Neutrophil (primary cell): ENCODE measurements at regions not wholly inside any gene's neighbourhood (a gene's known extent, or its start where the extent isn't known, plus 50 kb on each side); places are given as distances from the start of the nearest gene placed in this dataset.
"Not testable (repeated sequence)": the region's sequence is repeated elsewhere in the genome, so short reads cannot be mapped to it uniquely, and the experiment has no call there.

ENCODE experiments used
- H3K27ac ChIP-seq: fragments of 200-600 bp; sonication (generic); 2 replicates; pipeline ENCODE4 v1.5.1; 2016; ENCODE audit warnings: mild to moderate bottlenecking, moderate library complexity
- H3K27me3 ChIP-seq: fragments of 200-600 bp; sonication (generic); 2 replicates; pipeline ENCODE4 v1.6.0; 2016; ENCODE audit warnings: mild to moderate bottlenecking
- H3K36me3 ChIP-seq: fragments of 200-600 bp; sonication (generic); 2 replicates; pipeline ENCODE4 v1.5.1; 2017
- H3K4me1 ChIP-seq, 2 experiments: fragments of 200-600 bp in 1 of 2; sonication (generic) in 1 of 2; 1 replicate in 1 of 2; 2 replicates in 1 of 2; pipeline versions ENCODE4 v1.5.1 to v1.6.1; 2013 to 2016; ENCODE audit warnings: low read depth in 1 of 2, low read length in 1 of 2, mild to moderate bottlenecking in 1 of 2, moderate library complexity in 1 of 2; ENCODE audit not compliant: control insufficient read depth in 1 of 2, insufficient read depth in 1 of 2
- H3K4me3 ChIP-seq, 2 experiments: fragments of 200-600 bp in 1 of 2; sonication (generic) in 1 of 2; 1 replicate in 1 of 2; 2 replicates in 1 of 2; pipeline ENCODE4 v1.5.1; 2013 to 2016; ENCODE audit warnings: low read depth in 1 of 2, low read length in 1 of 2, mild to moderate bottlenecking in 1 of 2, moderate library complexity in 1 of 2
- H3K9me3 ChIP-seq: fragments of 200-600 bp; sonication (generic); 2 replicates; pipeline ENCODE4 v1.5.1; 2016
- CTCF ChIP-seq: fragments of 200-600 bp; sonication (generic); IDR thresholded peaks from 2 replicates; pipeline ENCODE4 v1.5.1; 2016; ENCODE audit warnings: antibody characterized with exemption

GRCh38 chr2:80938463-80938862, 633.9 kb upstream of the LRRTM1 start:
- no peak overlapping the region for H3K4me3 ChIP-seq
- H3K9me3 ChIP-seq, result no peaks in the 10 kb centered on the region
- no peaks in the 10 kb centered on the region for H3K36me3 ChIP-seq
- no peaks in the 10 kb centered on the region for H3K4me1 ChIP-seq
- TF ChIP-seq CTCF, result no peak
- no peaks in the 10 kb centered on the region for H3K27me3 ChIP-seq
- no peak overlapping the region for H3K27ac ChIP-seq

DNA sequence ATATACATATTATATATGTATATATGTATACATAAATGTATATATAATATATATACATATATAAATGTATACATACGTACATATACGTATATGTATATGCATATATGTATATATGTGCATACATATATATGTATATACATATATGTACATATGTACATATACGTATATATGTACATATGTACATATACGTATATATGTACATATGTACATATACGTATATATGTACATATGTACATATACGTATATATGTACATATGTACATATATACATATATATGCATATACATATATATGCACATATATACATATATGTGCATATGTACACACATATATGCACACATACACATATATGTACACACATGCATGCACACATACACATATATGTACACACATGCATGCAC, 627.3 kb upstream of the LRRTM1 start:
- H3K9me3 ChIP-seq, H3K27ac ChIP-seq, H3K4me1 ChIP-seq, H3K36me3 ChIP-seq, H3K4me3 ChIP-seq, H3K27me3 ChIP-seq: not testable (repeated sequence)

- Histone ChIP-seq H3K4me3 (no peak overlapping the region), H3K9me3 (peaks cover 6% of the 10 kb centered on the region), H3K36me3 (no peaks in the 10 kb centered on the region), H3K4me1 (no peaks in the 10 kb centered on the region), H3K27ac (no peak overlapping the region), H3K27me3 (no peaks in the 10 kb centered on the region)
- TF ChIP-seq CTCF, result no peak
Measured at GRCh38 chr2:80930777-80931176, 626.2 kb upstream of the LRRTM1 start.

DNA sequence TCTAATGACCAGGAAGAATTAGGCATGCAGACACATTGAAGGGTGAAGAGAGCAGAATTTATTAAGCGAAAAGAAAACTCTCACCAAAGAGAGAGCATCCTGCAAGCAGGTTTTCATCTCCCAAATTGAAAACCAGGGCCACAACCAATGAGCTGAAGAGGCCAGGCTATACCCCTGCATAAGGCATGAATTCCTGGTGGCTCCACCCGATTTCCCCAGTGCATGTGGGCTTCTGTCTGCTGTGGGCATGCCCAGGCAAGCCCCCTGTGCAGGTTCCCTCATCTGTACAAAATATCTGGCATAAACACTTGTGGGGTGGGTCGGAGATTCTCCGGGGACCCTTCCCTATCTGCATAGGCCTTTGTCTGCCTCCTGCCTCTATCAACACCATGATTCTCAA, 621.6 kb upstream of the LRRTM1 start:
- Histone ChIP-seq H3K36me3 (no peaks in the 10 kb centered on the region), H3K27ac (no peak overlapping the region), H3K4me3 (no peak overlapping the region), H3K27me3 (no peaks in the 10 kb centered on the region), H3K4me1 (no peaks in the 10 kb centered on the region), H3K9me3 (peaks cover 6% of the 10 kb centered on the region)
- no peak for TF ChIP-seq CTCF

GRCh38 chr2:80896576-80896975, 592.0 kb upstream of the LRRTM1 start:
- TF ChIP-seq CTCF, result no peak
- H3K9me3 ChIP-seq, result no peaks in the 10 kb centered on the region

DNA sequence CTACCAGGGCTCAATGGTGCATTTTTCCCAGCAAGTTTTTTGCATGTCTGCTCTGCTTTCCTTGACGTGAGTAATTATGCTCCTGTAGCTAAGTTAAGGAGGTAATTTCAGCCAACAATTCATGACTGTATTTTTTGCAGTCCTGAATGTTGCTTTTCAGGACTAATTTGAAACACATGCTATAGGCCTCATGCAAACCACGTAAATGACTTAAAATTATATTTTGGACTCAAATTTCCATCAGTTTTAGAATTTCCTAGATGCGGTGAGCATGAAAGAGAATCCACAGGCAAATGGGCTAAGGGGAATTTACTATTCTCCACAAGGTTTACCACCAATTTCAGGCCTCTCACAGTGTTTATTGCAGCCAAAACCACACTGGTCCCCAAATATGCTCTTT, 589.9 kb upstream of the LRRTM1 start:
- no peaks in the 10 kb centered on the region for H3K4me1 ChIP-seq
- no peaks in the 10 kb centered on the region for H3K36me3 ChIP-seq
- no peaks in the 10 kb centered on the region for H3K9me3 ChIP-seq
- no peak overlapping the region for H3K4me3 ChIP-seq
- H3K27ac ChIP-seq, result no peak overlapping the region
- no peak for TF ChIP-seq CTCF
- H3K27me3 ChIP-seq, result no peaks in the 10 kb centered on the region

More at GRCh38 chr2:80896576-80896975, 592.0 kb upstream of the LRRTM1 start:
- H3K4me3 ChIP-seq, result no peak overlapping the region
- no peaks in the 10 kb centered on the region for H3K36me3 ChIP-seq
- no peak overlapping the region for H3K27ac ChIP-seq
- H3K4me1 ChIP-seq, result no peaks in the 10 kb centered on the region
- no peaks in the 10 kb centered on the region for H3K27me3 ChIP-seq
